NB4 (cell line): ENCODE measurements at regions not wholly inside any gene's neighbourhood (a gene's known extent, or its start where the extent isn't known, plus 50 kb on each side); places are given as distances from the start of the nearest gene placed in this dataset.

Experiments used
- MYC ChIP-seq: IDR thresholded peaks from 2 replicates; pipeline ENCODE4 v1.6.1; 2011; ENCODE audit warnings: low read depth, low read length
- POLR2A ChIP-seq: IDR thresholded peaks from 2 replicates; pipeline ENCODE4 v1.6.1; 2011; ENCODE audit warnings: mild to moderate bottlenecking; ENCODE audit not compliant: insufficient read length; ENCODE audit errors: extremely low read depth
- TF ChIP-seq, protein P1 (sequence below): IDR thresholded peaks from one replicate; pipeline ENCODE4 v1.5.1; 2012; ENCODE audit warnings: low read depth, low read length

DNA sequence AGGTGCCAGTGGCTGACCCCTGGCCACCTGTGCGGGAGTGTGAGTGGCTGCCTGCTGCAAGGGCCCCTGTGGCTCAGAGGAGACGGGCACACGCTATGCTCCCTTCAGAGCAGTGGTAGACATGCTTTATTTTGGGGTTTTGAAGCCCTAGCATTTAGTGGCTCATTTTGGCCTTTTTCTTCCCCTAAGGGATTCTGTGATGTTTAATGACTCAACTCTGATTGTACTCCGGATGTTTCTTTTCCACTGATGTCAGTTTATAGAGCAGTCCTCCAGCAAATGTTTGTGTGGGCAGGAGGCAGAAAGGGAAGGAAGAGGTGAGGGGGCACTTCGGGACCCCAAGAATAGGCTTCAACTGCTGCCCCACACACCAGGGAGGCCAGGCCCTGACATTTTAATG is 288.9 kb upstream of the C2CD4B start:
- no peak for TF ChIP-seq POLR2A
- TF ChIP-seq, protein P1, sequence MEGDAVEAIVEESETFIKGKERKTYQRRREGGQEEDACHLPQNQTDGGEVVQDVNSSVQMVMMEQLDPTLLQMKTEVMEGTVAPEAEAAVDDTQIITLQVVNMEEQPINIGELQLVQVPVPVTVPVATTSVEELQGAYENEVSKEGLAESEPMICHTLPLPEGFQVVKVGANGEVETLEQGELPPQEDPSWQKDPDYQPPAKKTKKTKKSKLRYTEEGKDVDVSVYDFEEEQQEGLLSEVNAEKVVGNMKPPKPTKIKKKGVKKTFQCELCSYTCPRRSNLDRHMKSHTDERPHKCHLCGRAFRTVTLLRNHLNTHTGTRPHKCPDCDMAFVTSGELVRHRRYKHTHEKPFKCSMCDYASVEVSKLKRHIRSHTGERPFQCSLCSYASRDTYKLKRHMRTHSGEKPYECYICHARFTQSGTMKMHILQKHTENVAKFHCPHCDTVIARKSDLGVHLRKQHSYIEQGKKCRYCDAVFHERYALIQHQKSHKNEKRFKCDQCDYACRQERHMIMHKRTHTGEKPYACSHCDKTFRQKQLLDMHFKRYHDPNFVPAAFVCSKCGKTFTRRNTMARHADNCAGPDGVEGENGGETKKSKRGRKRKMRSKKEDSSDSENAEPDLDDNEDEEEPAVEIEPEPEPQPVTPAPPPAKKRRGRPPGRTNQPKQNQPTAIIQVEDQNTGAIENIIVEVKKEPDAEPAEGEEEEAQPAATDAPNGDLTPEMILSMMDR = no peak
- no peak for TF ChIP-seq MYC
